Large intestine (tissue), 3 donors: ENCODE measurements at regions not wholly inside any gene's neighbourhood (a gene's known extent, or its start where the extent isn't known, plus 50 kb on each side); places are given as distances from the start of the nearest gene placed in this dataset.

Source experiments
- DNase-seq, 2 donors: peaks; one replicate each; pipeline versions ENCODE4 v3.0.0 to v3.0.0-alpha.2; 2013
- H3K27ac ChIP-seq: one replicate; pipeline ENCODE4 v1.5.1; 2013; ENCODE audit warnings: low read length
- H3K27me3 ChIP-seq: 2 replicates; pipeline ENCODE4 v1.6.1; 2013; ENCODE audit warnings: low read length; ENCODE audit not compliant: control insufficient read depth, insufficient read depth
- H3K36me3 ChIP-seq: 2 replicates; pipeline ENCODE4 v1.6.1; 2013; ENCODE audit warnings: low read length; ENCODE audit not compliant: control insufficient read depth, insufficient read depth
- H3K4me1 ChIP-seq: one replicate; pipeline ENCODE4 v1.6.1; 2013; ENCODE audit warnings: low read length; ENCODE audit not compliant: control insufficient read depth, insufficient read depth
- H3K4me3 ChIP-seq: one replicate; pipeline ENCODE4 v1.5.1; 2013; ENCODE audit warnings: low read length
- H3K9me3 ChIP-seq: one replicate; pipeline ENCODE4 v1.6.1; 2013; ENCODE audit warnings: mild to moderate bottlenecking, low read depth, low read length, moderate library complexity; ENCODE audit not compliant: control insufficient read depth
- WGBS: methylation state at CpG from one replicate; pipeline ENCODE4 v1.1.5; 2013; ENCODE audit warnings: low lambda C conversion rate; ENCODE audit not compliant: insufficient coverage; 5-methylcytosine and 5-hydroxymethylcytosine counted together

DNA sequence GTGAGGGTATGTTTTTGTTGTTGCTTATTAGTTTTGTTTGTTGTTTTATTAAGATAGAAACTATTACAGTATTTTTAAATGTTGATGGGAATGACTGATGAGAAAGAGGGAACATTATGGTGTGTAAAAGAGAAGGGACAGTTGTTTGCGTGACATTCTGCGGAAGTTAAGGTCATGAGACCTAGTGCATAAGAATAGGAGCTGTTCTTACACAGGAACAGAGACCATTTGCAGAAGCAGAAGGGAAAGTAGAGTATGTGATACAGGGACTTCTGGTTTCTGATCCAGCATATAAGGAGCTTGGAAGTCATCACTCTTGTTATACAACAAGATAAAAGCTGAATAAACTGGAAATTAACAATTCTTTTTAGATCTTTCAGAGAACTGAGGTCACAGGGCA is 299.2 kb upstream of the API5 start:
- peaks cover 5% of the 10 kb centered on the region for H3K9me3 ChIP-seq
- DNase-seq = no peak

DNA sequence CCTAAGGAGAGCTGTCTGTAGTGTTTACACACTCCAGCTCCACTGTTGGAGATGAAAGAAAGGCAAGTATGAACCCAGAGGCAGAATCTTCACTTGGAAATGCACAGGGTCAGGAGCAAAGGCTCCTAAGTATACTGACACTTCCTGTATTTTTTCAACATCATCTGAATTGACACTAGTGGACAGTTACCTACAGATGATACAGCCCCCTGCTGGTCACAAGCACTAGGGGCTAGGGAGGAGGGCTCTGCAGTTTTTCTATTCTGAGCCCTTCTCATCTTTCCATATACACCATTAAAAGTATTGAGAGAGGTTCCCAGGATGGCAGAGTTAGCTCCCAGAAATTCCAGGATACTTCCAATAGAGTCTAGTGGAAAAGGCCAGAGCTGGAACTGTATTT is 290.3 kb upstream of the API5 start:
- DNase-seq = no peak
- Histone ChIP-seq H3K9me3 (no peaks in the 10 kb centered on the region), H3K27me3 (no peaks in the 10 kb centered on the region), H3K27ac (no peak overlapping the region), H3K36me3 (no peaks in the 10 kb centered on the region), H3K4me3 (no peak overlapping the region), H3K4me1 (no peaks in the 10 kb centered on the region)

More for the DNA sequence above, 299.2 kb upstream of the API5 start:
- no peak overlapping the region for H3K4me3 ChIP-seq
- WGBS = 100% methylated on average over 2 of the region's 2 CpGs
- no peaks in the 10 kb centered on the region for H3K4me1 ChIP-seq
- H3K27ac ChIP-seq = no peak overlapping the region
- no peaks in the 10 kb centered on the region for H3K27me3 ChIP-seq
- no peaks in the 10 kb centered on the region for H3K36me3 ChIP-seq

DNA sequence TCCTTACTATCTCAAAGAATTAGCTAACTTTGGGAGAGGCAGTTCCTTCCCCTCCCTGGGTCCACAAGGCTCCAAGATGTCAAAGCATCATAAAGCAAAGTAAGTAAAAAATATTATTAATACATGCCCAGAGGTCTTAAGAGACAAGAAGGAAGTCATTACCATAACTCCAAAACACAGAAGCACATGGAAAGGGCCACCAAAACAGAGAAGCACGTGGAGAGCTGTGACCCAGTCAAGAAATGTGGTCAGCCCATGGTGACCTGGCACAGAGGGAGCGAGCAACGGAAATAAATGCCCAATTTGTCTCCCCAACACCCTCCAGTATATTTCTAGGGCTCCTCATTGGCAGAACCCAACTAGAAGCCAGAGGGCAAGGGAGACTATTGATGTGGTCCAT is 277.5 kb upstream of the API5 start:
- no peaks in the 10 kb centered on the region for H3K9me3 ChIP-seq
- H3K36me3 ChIP-seq = no peaks in the 10 kb centered on the region
- no peaks in the 10 kb centered on the region for H3K4me1 ChIP-seq
- no peak overlapping the region for H3K27ac ChIP-seq
- no peak overlapping the region for H3K4me3 ChIP-seq
- DNase-seq = no peak
- WGBS = no CpG with 5 or more reads among the region's 3 CpGs
- H3K27me3 ChIP-seq = no peaks in the 10 kb centered on the region

- Histone ChIP-seq H3K4me1 (no peaks in the 10 kb centered on the region), H3K4me3 (no peak overlapping the region), H3K9me3 (no peaks in the 10 kb centered on the region), H3K36me3 (no peaks in the 10 kb centered on the region), H3K27ac (no peak overlapping the region), H3K27me3 (no peaks in the 10 kb centered on the region)
- whole genome bisulfite sequencing = 71% methylated on average over 1 of the region's 3 CpGs
- peak; percentile 3 to 9 for DNase-seq
Observed at GRCh38 chr11:43035086-43035485, 276.7 kb upstream of the API5 start.

DNA sequence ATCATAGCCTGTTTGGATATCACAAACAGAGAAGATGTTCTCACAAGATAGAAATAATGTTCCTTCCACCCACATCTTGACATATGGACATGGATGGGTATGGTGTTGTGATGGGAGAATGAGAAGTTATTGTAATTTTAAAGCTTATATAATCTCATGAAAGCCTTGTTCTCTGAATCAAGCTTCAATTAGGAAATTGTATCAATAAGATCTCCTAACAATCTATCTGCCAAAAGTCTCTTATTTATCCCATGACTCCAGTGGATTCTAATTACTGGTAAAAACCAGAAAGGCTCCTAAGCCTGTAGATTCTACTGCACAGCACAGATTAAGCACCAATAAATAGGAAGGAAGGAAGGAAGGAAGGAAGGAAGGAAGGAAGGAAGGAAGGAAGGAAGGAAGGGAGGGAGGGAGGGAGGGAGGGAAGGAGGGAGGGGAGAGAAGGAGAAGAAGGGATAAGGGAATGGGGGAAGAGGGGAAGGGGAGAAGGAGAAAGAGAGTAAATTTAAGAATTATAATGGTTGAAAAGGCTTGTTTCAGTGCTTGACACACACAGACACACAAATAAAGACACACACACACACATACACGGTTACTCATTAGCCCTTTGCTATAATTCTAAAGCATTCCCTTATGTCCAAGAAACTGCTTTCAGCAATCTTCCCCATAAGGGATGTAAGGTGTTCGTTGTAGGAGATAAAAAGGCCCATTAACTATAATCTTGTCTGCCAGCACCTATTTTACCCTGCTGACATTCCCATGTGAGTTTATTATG is 258.0 kb upstream of the API5 start:
- H3K9me3 ChIP-seq = no peaks in the 10 kb centered on the region
- no peaks in the 10 kb centered on the region for H3K27me3 ChIP-seq
- H3K4me3 ChIP-seq = no peak overlapping the region
- no peaks in the 10 kb centered on the region for H3K36me3 ChIP-seq
- H3K4me1 ChIP-seq = no peaks in the 10 kb centered on the region
- H3K27ac ChIP-seq = no peak overlapping the region
- WGBS = no CpG with 5 or more reads among the region's 2 CpGs
- DNase-seq = no peak

GRCh38 chr11:43067681-43068080 is 244.1 kb upstream of the API5 start:
- Histone ChIP-seq H3K27me3 (no peaks in the 10 kb centered on the region), H3K4me1 (no peaks in the 10 kb centered on the region), H3K4me3 (no peak overlapping the region), H3K9me3 (no peaks in the 10 kb centered on the region), H3K27ac (no peak overlapping the region), H3K36me3 (no peaks in the 10 kb centered on the region)
- WGBS = no CpG with 5 or more reads among the region's 1 CpG
- no peak for DNase-seq

DNA sequence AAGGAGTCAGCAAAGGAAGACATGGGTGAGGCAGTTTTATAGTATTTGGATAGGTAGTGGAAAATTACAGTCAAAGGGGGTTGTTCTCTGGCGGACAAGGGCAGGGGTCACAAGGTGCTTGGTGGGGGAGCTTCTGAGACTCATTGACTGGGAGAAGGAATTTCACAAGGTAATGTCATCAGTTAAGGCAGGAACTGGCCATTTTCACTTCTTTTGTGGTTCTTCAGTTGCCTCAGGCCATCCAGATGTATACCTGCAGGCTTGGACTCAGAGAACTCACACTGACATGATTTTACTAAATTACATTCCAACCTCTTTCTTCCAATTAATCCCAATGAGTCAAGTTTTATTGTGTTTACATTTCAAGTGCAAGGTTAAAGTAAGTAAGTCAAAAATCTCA is 240.5 kb upstream of the API5 start:
- no peak overlapping the region for H3K4me3 ChIP-seq
- no peaks in the 10 kb centered on the region for H3K9me3 ChIP-seq
- no peaks in the 10 kb centered on the region for H3K36me3 ChIP-seq
- no peak for DNase-seq
- no peak overlapping the region for H3K27ac ChIP-seq
- no peaks in the 10 kb centered on the region for H3K4me1 ChIP-seq
- 100% methylated on average over 1 of the region's 1 CpG for WGBS
- no peaks in the 10 kb centered on the region for H3K27me3 ChIP-seq

- no peaks in the 10 kb centered on the region for H3K36me3 ChIP-seq
- no peaks in the 10 kb centered on the region for H3K27me3 ChIP-seq
- no peak overlapping the region for H3K4me3 ChIP-seq
- no peaks in the 10 kb centered on the region for H3K4me1 ChIP-seq
- H3K9me3 ChIP-seq = no peaks in the 10 kb centered on the region
- no peak overlapping the region for H3K27ac ChIP-seq
- DNase-seq = no peak
- WGBS = 75% methylated on average over 2 of the region's 3 CpGs
Observed at GRCh38 chr11:43072096-43072495, 239.7 kb upstream of the API5 start.

DNA sequence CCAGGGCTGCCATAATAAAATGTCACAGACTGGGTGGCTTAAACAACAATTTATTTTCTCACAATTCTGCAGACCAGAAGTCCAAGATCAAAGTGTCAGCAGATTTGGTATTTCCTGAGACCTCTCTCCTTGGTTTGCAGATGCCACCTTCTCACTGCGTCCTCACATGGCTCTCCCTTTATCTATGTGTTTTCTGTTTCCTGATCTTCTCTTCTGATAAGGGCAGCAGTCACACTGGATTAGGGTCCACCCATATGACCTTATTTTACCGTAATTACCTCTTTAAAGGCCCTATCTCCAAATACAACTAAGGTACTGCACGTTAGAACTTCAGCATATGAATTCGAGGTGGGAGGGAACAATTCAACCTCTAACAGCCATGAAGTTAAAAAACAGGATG is 238.9 kb upstream of the API5 start:
- H3K9me3 ChIP-seq = no peaks in the 10 kb centered on the region
- H3K27ac ChIP-seq = no peak overlapping the region
- WGBS = 100% methylated on average over 1 of the region's 4 CpGs
- no peaks in the 10 kb centered on the region for H3K27me3 ChIP-seq
- no peak overlapping the region for H3K4me3 ChIP-seq
- H3K4me1 ChIP-seq = no peaks in the 10 kb centered on the region
- H3K36me3 ChIP-seq = no peaks in the 10 kb centered on the region
- DNase-seq = no peak

GRCh38 chr11:43074810-43075209 is 237.0 kb upstream of the API5 start:
- H3K9me3 ChIP-seq = no peaks in the 10 kb centered on the region
- H3K4me3 ChIP-seq = no peak overlapping the region
- no peaks in the 10 kb centered on the region for H3K4me1 ChIP-seq
- H3K36me3 ChIP-seq = no peaks in the 10 kb centered on the region
- DNase-seq = peak; percentile 16 to 17
- no peaks in the 10 kb centered on the region for H3K27me3 ChIP-seq
- H3K27ac ChIP-seq = no peak overlapping the region

- H3K36me3 ChIP-seq = no peaks in the 10 kb centered on the region
- no peak for DNase-seq
- no peak overlapping the region for H3K27ac ChIP-seq
- no peaks in the 10 kb centered on the region for H3K27me3 ChIP-seq
- no peak overlapping the region for H3K4me3 ChIP-seq
- no peaks in the 10 kb centered on the region for H3K4me1 ChIP-seq
- no peaks in the 10 kb centered on the region for H3K9me3 ChIP-seq
Observed at GRCh38 chr11:43101113-43101512, 210.7 kb upstream of the API5 start.
